GM12878 (cell line): ENCODE measurements at regions not wholly inside any gene's neighbourhood (a gene's known extent, or its start where the extent isn't known, plus 50 kb on each side); places are given as distances from the start of the nearest gene placed in this dataset.

Experiments
- ATAC-seq: fragments of 200-7000 bp; cut with Tn5 transposase; 3 replicates; pipeline ENCODE4 v1.9.1; 2020; ENCODE audit warnings: mild to moderate bottlenecking, moderate library complexity
- BruUV-seq: library from RNA; stranded (reverse); fragments of 400-500 nt; replicated peaks from 2 replicates; lab custom pipeline; 2021; lab: Mats Ljungman, UMichigan
- CTCF ChIA-PET: fragments of 300-600 bp; sonication (Branson Sonifier 250); formaldehyde crosslinking; extraction: SDS; loops from one replicate; lab custom pipeline; 2021; ENCODE audit warnings: inconsistent platforms; lab: Yijun Ruan, JAX
- POLR2A ChIA-PET: fragments of 350-600 bp; formaldehyde crosslinking; extraction: SDS; loops from one replicate; lab custom pipeline; 2021; ENCODE audit warnings: inconsistent platforms; lab: Charles Lee
- RAD21 ChIA-PET: fragments of 300-600 bp; sonication (Branson Sonifier 250); formaldehyde crosslinking; loops from one replicate; lab custom pipeline; 2023; ENCODE audit warnings: antibody characterized with exemption; ENCODE audit not compliant: unreplicated experiment; lab: Charles Lee
- SMC1A ChIA-PET: fragments of 300-600 bp; sonication (Branson Sonifier 250); formaldehyde crosslinking; loops from one replicate; lab custom pipeline; 2023; ENCODE audit not compliant: unreplicated experiment, uncharacterized antibody; lab: Charles Lee
- DNase-seq: peaks from one replicate; pipeline ENCODE4 v3.0.0-alpha.2; 2011; ENCODE audit warnings: low read depth, low spot score
- FAIRE-seq: peaks from 3 replicates; lab custom pipeline; 2011; peaks lifted over from hg19 to GRCh38; lab: Jason Lieb, UNC
- H2AFZ ChIP-seq: 2 replicates; pipeline ENCODE4 v1.6.0; 2011; ENCODE audit warnings: low read depth, low read length, control low read depth; ENCODE audit not compliant: control insufficient read depth
- H3K27ac ChIP-seq: 2 replicates; pipeline ENCODE4 v1.5.1; 2011; ENCODE audit warnings: control low read depth; ENCODE audit not compliant: control insufficient read depth, insufficient read depth
- H3K27me3 ChIP-seq, 2 experiments: replicated peaks in 1 of 2; 2 replicates each; pipeline versions ENCODE4 v1.6.0 to v1.6.1; 2011; ENCODE audit warnings: low read length in 1 of 2; ENCODE audit not compliant: control insufficient read depth in 2 of 2, insufficient read depth in 2 of 2
- H3K36me3 ChIP-seq, 2 experiments: 2 replicates each; pipeline ENCODE4 v1.5.1; 2011; ENCODE audit warnings: low read length in 1 of 2; ENCODE audit not compliant: control insufficient read depth in 2 of 2, insufficient read depth in 2 of 2
- H3K4me1 ChIP-seq: 2 replicates; pipeline ENCODE4 v1.6.1; 2011; ENCODE audit warnings: mild to moderate bottlenecking, low read length, moderate library complexity, mixed read lengths; ENCODE audit not compliant: control insufficient read depth, insufficient read depth
- H3K4me2 ChIP-seq: 2 replicates; pipeline ENCODE4 v1.6.0; 2011; ENCODE audit warnings: control low read depth; ENCODE audit not compliant: control insufficient read depth, insufficient read depth
- H3K4me3 ChIP-seq: fragments of 200-600 bp; sonication (generic); 2 replicates; pipeline ENCODE4 v1.5.1; 2016
- H3K79me2 ChIP-seq: 2 replicates; pipeline ENCODE4 v1.6.0; 2011; ENCODE audit warnings: low read length; ENCODE audit not compliant: control insufficient read depth, insufficient read depth
- H3K9ac ChIP-seq: 2 replicates; pipeline ENCODE4 v1.8.0; 2011; ENCODE audit warnings: low read length, control low read depth, mixed read lengths; ENCODE audit not compliant: control insufficient read depth, insufficient read depth
- H3K9me3 ChIP-seq: replicated peaks from 3 replicates; pipeline ENCODE4 v1.5.1; 2011; ENCODE audit warnings: mild to moderate bottlenecking, low read length; ENCODE audit not compliant: control insufficient read depth, insufficient read depth
- H4K20me1 ChIP-seq: 2 replicates; pipeline ENCODE4 v1.6.0; 2011; ENCODE audit not compliant: control insufficient read depth, insufficient read depth
- CBX3 ChIP-seq: fragments of 200-600 bp; sonication (generic); IDR thresholded peaks from 2 replicates; pipeline ENCODE4 v1.6.1; 2016; ENCODE audit warnings: low read depth, borderline replicate concordance
- CUX1 ChIP-seq: IDR thresholded peaks from 2 replicates; pipeline ENCODE4 v1.6.1; 2012; ENCODE audit warnings: improper control_type of control experiment, low read depth, low read length; ENCODE audit not compliant: insufficient replicate concordance
- RAD21 ChIP-seq: IDR thresholded peaks from 2 replicates; pipeline ENCODE4 v1.6.1; 2011; ENCODE audit warnings: mild to moderate bottlenecking, low read depth, low read length, moderate library complexity; ENCODE audit not compliant: insufficient read depth
- WGBS: methylation state at CpG from one replicate; pipeline ENCODE4 v1.1.6; 2016; ENCODE audit warnings: low lambda C conversion rate; ENCODE audit not compliant: insufficient replicate concordance, insufficient coverage; ENCODE audit errors: missing lambda C conversion rate; 5-methylcytosine and 5-hydroxymethylcytosine counted together
- in situ Hi-C: fragments of 300-500 bp; cut with MboI; formaldehyde crosslinking; loops from 9 replicates; pipeline ENCODE4 v1.14.3; 2018; ENCODE audit warnings: mixed read lengths
- intact Hi-C: fragments of 100-400 bp; cut with micrococcal nuclease; formaldehyde crosslinking; loops from one replicate; pipeline ENCODE4 v1.14.2; 2022; ENCODE audit not compliant: unreplicated experiment

- intact Hi-C loops = no loop called here
- RAD21 ChIA-PET = no interaction called here
- no peak overlapping the region for H2AFZ ChIP-seq
- no peaks in the 10 kb centered on the region for H4K20me1 ChIP-seq
- H3K9ac ChIP-seq = no peak overlapping the region
- TF ChIP-seq RAD21 = no peak
- no peak for TF ChIP-seq CBX3
- TF ChIP-seq CUX1 = no peak
- TF ChIP-seq, all 136 proteins: peak for 0
- ChIA-PET POLR2A (no interaction called here), CTCF (interaction anchor here (1.4 kb wide), 1 partner anchor 16 kb away, joined by 5 read pairs; no protein-coding TSS in a partner anchor), SMC1A (no interaction called here)
- Histone ChIP-seq H3K27ac (no peak overlapping the region), H3K4me2 (no peak overlapping the region), H3K79me2 (no peaks in the 10 kb centered on the region), H3K9me3 (no peaks in the 10 kb centered on the region; the same call in 2 of the 3 replicates), H3K4me3 (no peak overlapping the region), H3K27me3 (no peaks in the 10 kb centered on the region; a peak in 1 of 4 replicates), H3K4me1 (no peaks in the 10 kb centered on the region), H3K36me3 (no peaks in the 10 kb centered on the region)
- ATAC-seq (no peak), DNase-seq (no peak), FAIRE-seq (no peak)
- in situ Hi-C loops = no loop called here
- 2% methylated on average over 3 of the region's 3 CpGs for WGBS
- BruUV-seq = no TSS peak
Observed at GRCh38 chr1:192747943-192748342, 60.9 kb upstream of the RGS2 start.
